ENCODE measurements at regions not wholly inside any gene's neighbourhood (a gene's known extent, or its start where the extent isn't known, plus 50 kb on each side); places are given as distances from the start of the nearest gene placed in this dataset.

- Histone ChIP-seq H3K4me2 (ENCODE audit: insufficient read depth, low read length) (no peak overlapping the region), H3K79me2 (ENCODE audit: insufficient read depth, low read length) (no peaks in the 10 kb centered on the region), H3K27me3 (ENCODE audit: insufficient read depth, low read length, poor library complexity) (no peaks in the 10 kb centered on the region), H3K9me3 (ENCODE audit: insufficient read depth, low read length, severe bottlenecking) (no peaks in the 10 kb centered on the region), H3K36me3 (ENCODE audit: insufficient read depth, low read length) (no peaks in the 10 kb centered on the region), H4K20me1 (ENCODE audit: insufficient read depth, low read length) (no peaks in the 10 kb centered on the region), H2AFZ (ENCODE audit: low read depth, low read length) (no peak overlapping the region), H3K9ac (ENCODE audit: low read depth, low read length) (no peak overlapping the region), H3K27ac (ENCODE audit: low read length) (no peak overlapping the region), H3K4me1 (ENCODE audit: insufficient read depth, low read length) (peaks cover 17% of the 10 kb centered on the region), H3K4me3 (ENCODE audit: low read depth in 1 of 2, low read length in 2 of 2) (no peak overlapping the region)
- ATAC-seq (ENCODE audit: insufficient read depth, low read depth) (no peak), DNase-seq (no peak)
- no peak for TF ChIP-seq CTCF (IDR thresholded peaks at IDR 0.05; ENCODE audit: borderline replicate concordance, extremely low read depth, low read length, poor library complexity, severe bottlenecking)
- no peak for TF ChIP-seq EZH2 (IDR thresholded peaks at IDR 0.05; ENCODE audit: borderline replicate concordance, low read depth, low read length, severe bottlenecking)
Measured at GRCh38 chr2:226671141-226671676, 128.4 kb downstream of the IRS1 start.

GRCh38 chr2:226669905-226670304 is 129.7 kb downstream of the IRS1 start:
- H2AFZ ChIP-seq (ENCODE audit: low read depth, low read length) = no peak overlapping the region
- TF ChIP-seq CTCF (IDR thresholded peaks at IDR 0.05; ENCODE audit: borderline replicate concordance, extremely low read depth, low read length, poor library complexity, severe bottlenecking) (no peak), EZH2 (IDR thresholded peaks at IDR 0.05; ENCODE audit: borderline replicate concordance, low read depth, low read length, severe bottlenecking) (no peak)
- H3K9ac ChIP-seq (ENCODE audit: low read depth, low read length) = no peak overlapping the region
- no peaks in the 10 kb centered on the region for H3K27me3 ChIP-seq (ENCODE audit: insufficient read depth, low read length, poor library complexity)
- H3K4me1 ChIP-seq (ENCODE audit: insufficient read depth, low read length) = peaks cover 17% of the 10 kb centered on the region
- H3K9me3 ChIP-seq (ENCODE audit: insufficient read depth, low read length, severe bottlenecking) = no peaks in the 10 kb centered on the region
- no peak overlapping the region for H3K27ac ChIP-seq (ENCODE audit: low read length)
- no peak overlapping the region for H3K4me2 ChIP-seq (ENCODE audit: insufficient read depth, low read length)
- ATAC-seq (ENCODE audit: insufficient read depth, low read depth) (no peak), DNase-seq (no peak)
- H3K36me3 ChIP-seq (ENCODE audit: insufficient read depth, low read length) = no peaks in the 10 kb centered on the region
- H4K20me1 ChIP-seq (ENCODE audit: insufficient read depth, low read length) = no peaks in the 10 kb centered on the region
- no peak overlapping the region for H3K4me3 ChIP-seq (ENCODE audit: low read depth in 1 of 2, low read length in 2 of 2)
- H3K79me2 ChIP-seq (ENCODE audit: insufficient read depth, low read length) = no peaks in the 10 kb centered on the region

- TF ChIP-seq EZH2 (IDR thresholded peaks at IDR 0.05; ENCODE audit: borderline replicate concordance, low read depth, low read length, severe bottlenecking) (no peak), CTCF (IDR thresholded peaks at IDR 0.05; ENCODE audit: borderline replicate concordance, extremely low read depth, low read length, poor library complexity, severe bottlenecking) (no peak)
- Histone ChIP-seq H3K9me3 (ENCODE audit: insufficient read depth, low read length, severe bottlenecking) (no peaks in the 10 kb centered on the region), H3K4me3 (ENCODE audit: low read depth in 1 of 2, low read length in 2 of 2) (no peak overlapping the region), H3K4me1 (ENCODE audit: insufficient read depth, low read length) (peaks cover 15% of the 10 kb centered on the region), H3K4me2 (ENCODE audit: insufficient read depth, low read length) (no peak overlapping the region), H3K27me3 (ENCODE audit: insufficient read depth, low read length, poor library complexity) (no peaks in the 10 kb centered on the region), H3K36me3 (ENCODE audit: insufficient read depth, low read length) (no peaks in the 10 kb centered on the region), H3K79me2 (ENCODE audit: insufficient read depth, low read length) (no peaks in the 10 kb centered on the region), H4K20me1 (ENCODE audit: insufficient read depth, low read length) (no peaks in the 10 kb centered on the region), H3K9ac (ENCODE audit: low read depth, low read length) (no peak overlapping the region), H2AFZ (ENCODE audit: low read depth, low read length) (no peak overlapping the region), H3K27ac (ENCODE audit: low read length) (no peak overlapping the region)
- ATAC-seq (ENCODE audit: insufficient read depth, low read depth) (no peak), DNase-seq (no peak)
Measured at GRCh38 chr2:226669249-226669648, 130.4 kb downstream of the IRS1 start.

- no peak overlapping the region for H3K9ac ChIP-seq (ENCODE audit: low read depth, low read length)
- H3K79me2 ChIP-seq (ENCODE audit: insufficient read depth, low read length) = no peaks in the 10 kb centered on the region
- H3K36me3 ChIP-seq (ENCODE audit: insufficient read depth, low read length) = no peaks in the 10 kb centered on the region
- no peak overlapping the region for H3K27ac ChIP-seq (ENCODE audit: low read length)
- no peak overlapping the region for H3K4me3 ChIP-seq (ENCODE audit: low read depth in 1 of 2, low read length in 2 of 2)
- H3K4me1 ChIP-seq (ENCODE audit: insufficient read depth, low read length) = no peaks in the 10 kb centered on the region
- H3K4me2 ChIP-seq (ENCODE audit: insufficient read depth, low read length) = no peak overlapping the region
- ATAC-seq (ENCODE audit: insufficient read depth, low read depth) (no peak), DNase-seq (no peak)
- no peak overlapping the region for H2AFZ ChIP-seq (ENCODE audit: low read depth, low read length)
- H3K9me3 ChIP-seq (ENCODE audit: insufficient read depth, low read length, severe bottlenecking) = no peaks in the 10 kb centered on the region
- TF ChIP-seq CTCF (IDR thresholded peaks at IDR 0.05; ENCODE audit: borderline replicate concordance, extremely low read depth, low read length, poor library complexity, severe bottlenecking) (no peak), EZH2 (IDR thresholded peaks at IDR 0.05; ENCODE audit: borderline replicate concordance, low read depth, low read length, severe bottlenecking) (no peak)
- no peaks in the 10 kb centered on the region for H3K27me3 ChIP-seq (ENCODE audit: insufficient read depth, low read length, poor library complexity)
- H4K20me1 ChIP-seq (ENCODE audit: insufficient read depth, low read length) = no peaks in the 10 kb centered on the region
Measured at GRCh38 chr2:226667736-226668135, 131.9 kb downstream of the IRS1 start.
